ENCODE measurements at regions not wholly inside any gene's neighbourhood (a gene's known extent, or its start where the extent isn't known, plus 50 kb on each side); places are given as distances from the start of the nearest gene placed in this dataset.
A peak's percentile ranks its signal among the peaks of the same experiment; 100 is the strongest.
"Not testable (repeated sequence)": the region's sequence is repeated elsewhere in the genome, so short reads cannot be mapped to it uniquely, and the experiment has no call there.

DNA sequence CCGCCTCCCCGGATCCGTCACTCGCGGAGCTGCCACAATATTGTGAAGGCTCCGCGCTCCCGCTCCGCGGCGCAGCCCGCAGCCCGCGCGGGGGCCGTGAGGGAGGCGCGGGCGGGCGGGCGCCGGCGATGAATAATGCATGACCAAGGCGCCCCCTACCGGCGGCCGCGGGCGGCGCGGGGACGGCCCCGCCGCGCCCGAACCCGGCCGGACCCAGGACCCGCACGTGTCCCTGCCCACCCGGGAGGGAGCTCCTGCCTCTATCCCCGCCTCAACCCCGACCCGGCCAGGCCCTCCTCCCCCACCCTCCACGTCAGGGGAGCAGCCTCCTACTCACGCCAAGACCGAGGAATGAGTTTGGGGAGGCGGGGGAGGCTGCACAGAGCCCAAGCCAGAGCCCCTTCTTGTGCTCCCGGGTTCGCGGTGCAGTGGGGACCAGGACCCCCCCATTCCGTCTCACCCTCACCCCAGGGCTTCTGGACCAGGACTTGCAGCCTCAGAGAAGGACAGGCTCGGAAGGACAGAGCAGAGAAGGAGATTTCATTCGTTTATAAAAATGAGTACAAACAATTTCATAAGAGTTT lies 70.8 kb upstream of the CASZ1 start:
- DNase-seq = peak in 30 of 56 donors; percentile 12 to 71 (median 36)

DNA sequence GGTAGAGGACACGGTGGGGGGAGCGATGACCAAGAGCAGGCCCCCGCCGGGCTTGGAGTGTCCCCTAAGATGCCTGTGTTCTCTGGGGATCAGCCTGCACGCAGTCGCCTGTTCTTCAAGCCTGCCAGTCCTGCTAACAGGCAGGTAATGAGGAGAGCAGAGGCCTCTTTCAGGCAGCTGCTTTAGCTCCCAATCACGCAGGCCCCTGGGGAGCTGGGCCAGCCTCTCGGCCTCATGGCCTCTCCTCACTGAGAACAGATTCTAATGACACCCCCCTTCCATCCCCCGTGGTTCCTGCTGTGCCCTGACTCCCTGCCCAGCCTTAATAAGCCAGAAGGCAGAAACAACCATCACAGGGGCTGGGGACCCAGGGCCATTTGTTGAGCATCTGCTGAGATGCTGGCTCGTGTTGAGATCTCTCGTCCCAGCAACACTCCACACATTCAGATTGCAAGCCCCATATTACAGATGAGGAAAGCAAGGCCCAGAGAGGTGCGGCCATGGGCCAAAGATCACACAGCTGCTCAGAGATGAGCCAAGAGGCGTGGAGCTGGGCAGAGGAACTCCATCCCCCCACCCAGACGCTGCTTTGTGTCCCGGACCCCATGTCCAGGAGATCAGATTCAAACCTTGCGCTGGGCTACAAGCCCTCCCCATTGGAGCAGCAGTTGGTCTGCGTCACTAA lies 71.6 kb upstream of the CASZ1 start:
- DNase-seq = peak in 28 of 56 donors; percentile 4 to 62 (median 20)

DNA sequence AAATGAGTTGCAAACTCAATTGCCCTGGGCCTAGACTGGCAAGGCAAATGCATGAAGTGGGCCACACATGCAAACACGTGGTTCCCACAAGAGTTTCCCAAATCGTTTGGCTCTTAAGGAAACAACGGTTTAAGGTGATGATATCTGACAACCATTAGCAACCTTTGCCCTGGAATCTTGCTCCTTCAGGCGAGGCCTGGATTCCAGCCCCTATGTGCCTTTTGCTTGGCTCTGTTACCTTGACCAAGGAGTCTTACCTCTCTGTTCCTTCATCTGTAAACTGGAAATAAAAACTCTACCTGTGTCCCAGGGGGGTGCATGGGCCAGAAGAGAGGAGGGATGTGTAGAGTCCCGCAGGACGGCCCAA lies 72.1 kb upstream of the CASZ1 start:
- no peak for DNase-seq

DNA sequence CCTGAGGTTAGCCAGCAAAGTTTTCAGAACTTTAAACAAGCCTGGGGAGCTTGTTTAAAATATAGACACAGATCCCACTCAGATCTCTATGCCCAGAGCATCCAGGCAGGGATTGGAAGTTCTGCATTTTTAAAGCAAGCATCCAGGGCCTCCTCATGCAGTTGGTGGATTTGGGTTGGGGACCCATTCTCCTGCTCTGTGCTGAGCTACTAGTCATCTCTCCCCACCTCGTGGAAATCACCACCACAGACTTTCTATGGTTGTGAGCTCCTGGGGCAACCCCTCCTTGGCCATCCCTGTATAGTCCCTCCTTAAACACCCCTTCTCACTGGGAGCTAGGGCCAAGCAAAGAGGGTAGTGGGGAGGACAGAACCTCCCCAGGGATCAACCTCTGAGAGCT lies 73.5 kb upstream of the CASZ1 start:
- DNase-seq = no peak

- DNase-seq = no peak
These were observed 74.1 kb upstream of the CASZ1 start for GRCh38 chr1:10870493-10871096.

- no peak for DNase-seq
These were observed 76.7 kb upstream of the CASZ1 start for GRCh38 chr1:10873189-10873588.

- no peak for DNase-seq
These were observed 77.9 kb upstream of the CASZ1 start for GRCh38 chr1:10874351-10874750.

DNA sequence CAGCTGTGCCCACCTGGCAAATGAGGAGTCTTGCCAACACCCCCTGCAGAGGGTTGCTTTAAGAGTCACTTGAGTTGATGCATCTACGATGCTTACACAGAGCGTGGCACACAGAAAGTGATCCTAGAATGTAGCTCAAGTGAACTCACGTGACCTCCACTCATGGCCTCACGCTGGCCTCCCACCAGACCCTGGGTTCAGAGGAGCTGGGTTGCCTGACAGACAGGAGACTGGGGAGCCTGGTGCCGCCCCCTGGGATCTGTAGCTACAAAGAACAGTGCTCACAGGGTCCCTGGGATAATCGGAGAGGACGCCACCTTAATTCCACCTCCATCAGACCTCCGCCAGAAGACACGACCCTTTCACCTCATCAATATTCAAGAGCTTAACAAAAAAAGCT lies 81.4 kb upstream of the CASZ1 start:
- no peak for DNase-seq

GRCh38 chr1:10878469-10878868 lies 82.0 kb upstream of the CASZ1 start:
- no peak for DNase-seq

- no peak for DNase-seq
These were observed 83.6 kb upstream of the CASZ1 start for GRCh38 chr1:10880063-10880462.

- DNase-seq = no peak
These were observed 84.6 kb upstream of the CASZ1 start for GRCh38 chr1:10881046-10881445.

DNA sequence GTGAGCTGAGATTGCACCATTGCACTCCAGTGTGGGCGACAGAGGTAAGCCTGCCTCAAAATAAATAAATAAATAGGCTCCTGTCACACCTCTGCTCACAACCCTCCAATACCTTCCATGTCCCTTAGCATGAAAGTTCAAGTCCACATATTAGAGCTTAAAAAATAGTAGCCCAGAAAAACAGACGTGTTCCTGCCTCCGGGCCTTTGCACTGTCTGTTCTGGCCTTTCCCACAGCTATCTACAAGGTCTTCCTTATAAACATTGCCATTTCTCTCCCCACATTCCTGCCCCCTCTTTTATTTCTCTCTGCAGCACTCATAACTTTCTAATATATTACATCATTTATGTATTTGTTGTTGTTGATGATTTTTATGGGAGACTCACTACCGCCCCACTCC lies 85.6 kb upstream of the CASZ1 start:
- DNase-seq = no peak

DNA sequence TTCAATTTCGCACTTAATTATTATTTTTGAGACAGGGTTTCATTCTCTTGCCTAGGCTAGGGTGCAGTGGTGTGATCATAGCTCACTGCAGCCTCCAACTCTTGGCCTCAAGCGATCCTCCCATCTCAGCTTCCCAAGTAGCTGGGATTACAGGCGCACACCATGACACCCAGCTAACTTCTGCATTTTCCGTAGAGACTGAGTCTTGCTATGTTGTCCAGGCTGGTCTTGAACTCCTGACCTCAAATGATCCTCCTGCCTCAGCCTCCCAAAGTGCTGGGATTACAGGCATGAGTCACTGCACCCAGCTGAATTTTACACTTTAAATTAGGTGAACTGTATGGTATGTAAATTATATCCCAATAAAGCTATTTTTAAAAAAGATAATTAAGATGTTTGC lies 90.6 kb upstream of the CASZ1 start:
- DNase-seq = not testable (repeated sequence)

GRCh38 chr1:10888291-10888690 lies 91.8 kb upstream of the CASZ1 start:
- DNase-seq = no peak

DNA sequence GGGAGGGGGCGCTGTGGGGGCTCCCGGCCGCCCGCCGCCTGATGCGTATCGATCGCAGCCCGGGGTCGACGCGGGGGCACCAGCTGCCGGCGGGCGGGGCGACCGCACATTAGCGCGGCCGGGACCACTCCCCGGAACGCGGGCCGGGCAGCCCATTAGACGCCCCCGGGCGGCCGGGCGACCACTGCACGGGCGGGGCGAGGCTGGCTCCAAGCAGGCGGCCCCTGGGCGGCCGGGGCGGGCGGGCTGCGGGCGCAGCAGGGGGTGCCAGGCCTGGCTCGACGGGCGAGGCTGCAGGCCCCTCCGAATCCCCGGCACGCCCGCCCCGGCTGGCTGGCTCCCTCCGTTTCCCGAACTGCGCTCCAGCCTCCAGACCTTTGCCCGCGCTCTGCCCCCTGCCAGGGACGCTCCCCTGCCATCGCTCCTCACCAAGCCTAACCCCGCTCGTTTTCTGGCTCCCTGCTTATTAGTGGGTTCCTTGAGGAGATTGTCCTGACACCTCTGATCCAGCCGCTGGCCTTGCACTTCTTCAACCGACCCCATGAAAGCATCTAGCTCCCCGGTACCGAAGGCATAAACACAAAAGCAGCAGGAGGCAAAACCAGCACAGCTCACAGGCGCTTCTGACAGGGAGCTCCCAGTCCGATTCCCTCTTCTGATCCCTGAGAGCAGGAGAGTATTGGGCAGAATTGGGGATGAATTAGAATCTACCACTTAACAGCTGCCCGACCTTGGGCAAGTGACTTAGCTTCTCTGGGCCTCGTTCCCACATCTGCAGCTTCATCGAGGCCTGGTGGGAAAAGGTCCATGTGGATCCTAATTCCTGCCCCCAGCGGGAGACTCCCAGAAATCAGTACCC lies 92.6 kb upstream of the CASZ1 start:
- DNase-seq = no peak

DNA sequence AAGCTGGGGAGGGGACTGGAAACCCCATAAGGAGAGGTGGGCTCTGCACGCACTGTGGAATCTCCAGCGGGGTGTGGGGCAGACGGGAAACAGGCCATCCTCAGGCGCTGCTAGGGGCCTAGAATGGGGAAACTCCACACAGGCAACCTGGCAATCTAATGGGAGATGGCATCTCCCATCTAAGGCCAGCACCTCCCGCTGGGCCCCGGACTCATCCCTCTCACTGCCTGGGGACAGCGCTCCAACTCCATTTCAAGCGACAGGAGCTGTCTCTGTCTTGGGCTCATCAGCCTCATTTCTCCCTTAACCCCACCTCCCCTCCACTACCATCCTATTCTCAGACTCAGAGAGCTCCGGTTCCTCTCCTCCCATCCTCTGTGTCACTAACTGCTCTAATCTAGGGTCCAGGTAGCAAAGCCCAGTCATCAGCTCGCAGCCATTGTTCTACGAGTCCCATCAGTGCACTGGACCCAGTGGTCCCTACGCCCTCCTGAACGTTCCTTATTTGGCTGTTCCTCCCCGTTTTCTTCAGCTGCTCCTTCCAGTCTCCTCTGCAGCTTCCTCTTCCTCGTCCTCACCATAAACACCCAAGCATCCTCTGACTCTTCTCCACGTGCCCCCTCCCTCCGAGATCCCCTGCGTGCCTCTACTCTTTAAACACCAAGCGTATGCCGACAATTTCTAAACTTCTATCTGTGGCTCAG lies 93.4 kb upstream of the CASZ1 start:
- no peak for DNase-seq

DNA sequence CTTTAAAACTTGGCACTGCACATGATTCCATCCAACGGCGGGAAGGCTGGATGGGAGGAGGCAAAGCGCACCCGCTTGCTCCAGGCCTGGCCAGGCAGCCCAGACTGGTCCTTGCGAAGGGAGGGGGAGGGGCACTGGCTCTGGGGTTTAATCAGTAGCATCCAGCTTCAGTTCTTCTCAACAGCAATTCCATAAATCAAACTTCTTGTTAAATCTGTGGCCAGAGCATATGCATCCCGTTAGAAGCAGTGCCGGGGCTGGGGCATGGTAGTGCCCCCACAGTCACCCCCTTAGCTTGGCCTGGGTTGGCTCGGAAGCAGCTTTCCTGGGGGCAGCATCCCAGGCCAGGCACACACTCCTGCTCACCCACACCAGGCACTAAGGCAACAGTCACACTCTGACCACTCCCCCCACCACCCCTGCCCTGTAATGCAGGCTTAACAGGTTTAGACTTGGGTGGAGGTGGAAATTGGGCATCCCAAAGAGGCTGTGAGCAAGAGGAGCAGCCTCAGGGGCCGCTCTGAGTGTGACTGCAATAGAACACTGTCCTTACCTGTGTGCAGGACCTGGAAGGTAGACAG lies 94.1 kb upstream of the CASZ1 start:
- no peak for DNase-seq

DNA sequence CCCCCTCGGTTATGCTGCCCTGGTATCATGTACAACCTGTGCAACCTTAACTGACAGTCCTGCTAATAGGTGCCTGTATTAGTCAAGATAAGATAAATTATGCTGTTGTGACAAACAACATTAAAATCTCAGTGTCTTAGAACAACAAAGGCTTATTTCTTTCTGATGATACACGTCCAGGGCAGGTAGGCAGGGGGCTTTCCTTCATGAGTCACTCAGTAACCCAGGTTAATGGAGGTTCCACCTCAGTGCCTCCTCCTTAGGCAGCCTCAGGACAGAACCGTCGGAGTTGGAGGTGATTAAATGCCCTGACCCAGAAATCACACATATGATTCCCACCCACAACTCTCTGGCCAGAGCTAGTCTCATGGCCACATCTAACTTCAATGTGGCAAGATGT lies 94.6 kb upstream of the CASZ1 start:
- no peak for DNase-seq

DNA sequence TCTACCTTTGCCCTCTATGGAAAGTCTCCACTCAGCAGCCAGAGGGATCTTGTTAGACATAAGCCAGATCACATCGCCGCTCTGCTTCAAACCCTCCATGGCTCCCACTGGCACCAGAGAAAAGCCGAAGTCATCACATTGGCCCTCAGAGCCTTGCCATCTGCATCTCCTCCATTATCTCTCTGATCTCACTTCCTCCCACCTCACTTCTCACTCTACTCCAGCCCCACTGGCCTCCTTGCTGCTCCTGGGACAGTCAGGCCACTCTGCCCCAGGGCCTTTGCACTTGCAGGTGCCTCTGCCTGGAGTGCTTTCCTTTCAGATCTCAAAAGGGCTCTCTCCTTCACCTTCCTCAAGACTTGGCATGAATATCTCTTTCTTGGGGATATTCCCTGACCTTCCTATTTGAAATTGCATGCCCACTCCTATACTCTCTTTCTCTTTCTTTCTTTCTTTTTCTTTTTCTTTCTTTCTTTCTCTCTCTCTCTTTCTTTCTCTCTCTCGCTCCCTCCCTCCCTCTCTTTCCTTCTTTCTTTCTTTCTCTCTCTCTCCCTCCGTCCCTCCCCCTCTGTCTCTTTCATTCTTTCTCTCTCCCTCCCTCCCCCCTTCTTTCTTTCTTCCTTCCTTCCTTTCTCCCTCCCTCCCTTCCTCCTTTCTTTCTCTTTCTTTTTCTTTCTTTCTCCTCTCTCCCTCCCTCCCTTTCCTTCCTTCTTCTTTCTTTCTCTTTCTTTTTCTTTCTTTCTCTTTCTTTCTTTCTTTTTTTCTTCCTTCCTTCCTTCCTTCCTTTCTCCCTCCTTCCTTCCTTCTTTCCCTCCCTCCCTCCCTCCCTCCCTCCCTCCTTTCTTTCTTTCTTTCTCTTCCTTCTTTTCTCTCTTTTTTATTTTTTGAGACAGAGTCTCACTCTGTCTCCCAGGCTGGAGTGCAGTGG lies 96.0 kb upstream of the CASZ1 start:
- DNase-seq = no peak

DNA sequence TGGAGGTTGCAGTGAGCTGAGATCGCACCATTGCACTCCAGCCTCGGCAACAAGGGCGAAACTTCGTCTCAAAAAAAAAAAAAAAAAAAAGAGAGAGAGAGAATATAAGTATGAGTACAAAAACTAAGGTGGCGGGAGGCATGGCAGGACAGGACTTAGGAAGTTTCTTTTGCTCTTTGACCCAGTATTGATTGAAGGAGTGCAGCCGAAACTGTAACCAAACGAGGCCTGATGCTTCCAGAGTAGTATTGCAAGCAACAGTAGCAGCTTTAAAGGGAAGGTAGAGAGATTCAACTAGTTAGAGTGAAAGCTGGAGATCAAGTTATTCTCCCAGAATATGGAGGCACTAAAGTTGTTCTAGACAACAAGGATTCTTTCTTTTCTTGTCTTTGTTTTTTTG lies 99.2 kb upstream of the CASZ1 start:
- no peak for DNase-seq

All from amygdala (tissue), 56 donors.